Inferior parietal cortex (tissue), 1 donor: ENCODE measurements at regions not wholly inside any gene's neighbourhood (a gene's known extent, or its start where the extent isn't known, plus 50 kb on each side); places are given as distances from the start of the nearest gene placed in this dataset.
"Not testable (repeated sequence)": the region's sequence is repeated elsewhere in the genome, so short reads cannot be mapped to it uniquely, and the experiment has no call there.

Experiments used
- DNase-seq: peaks from one replicate; pipeline ENCODE4 v3.0.0-alpha.2; 2016; ENCODE audit errors: extremely low spot score

DNA sequence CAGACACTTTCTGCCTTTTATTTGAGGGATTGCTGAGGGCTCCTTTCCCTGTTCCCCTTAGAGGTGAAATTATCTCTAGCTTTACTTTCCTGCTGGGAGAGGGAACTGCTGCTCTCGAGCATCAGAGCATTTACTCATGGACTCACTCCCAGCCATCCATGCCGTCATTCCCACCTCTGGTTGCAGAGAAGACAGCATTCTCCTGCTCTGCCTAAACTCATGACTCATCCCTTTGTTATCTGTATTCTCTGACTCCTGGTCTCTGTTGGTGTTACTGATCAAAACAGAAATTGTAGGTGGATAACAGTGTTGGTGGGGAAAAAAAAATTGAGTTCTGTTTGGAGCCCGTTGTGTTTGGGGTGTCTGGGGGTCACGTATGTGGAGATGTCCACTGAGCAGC is 159.3 kb downstream of the TTC8 start:
- no peak for DNase-seq

- no peak for DNase-seq
Measured at GRCh38 chr14:88985654-88986053, 161.2 kb downstream of the TTC8 start.

GRCh38 chr14:88986146-88986841 is 161.8 kb downstream of the TTC8 start:
- DNase-seq = no peak

DNA sequence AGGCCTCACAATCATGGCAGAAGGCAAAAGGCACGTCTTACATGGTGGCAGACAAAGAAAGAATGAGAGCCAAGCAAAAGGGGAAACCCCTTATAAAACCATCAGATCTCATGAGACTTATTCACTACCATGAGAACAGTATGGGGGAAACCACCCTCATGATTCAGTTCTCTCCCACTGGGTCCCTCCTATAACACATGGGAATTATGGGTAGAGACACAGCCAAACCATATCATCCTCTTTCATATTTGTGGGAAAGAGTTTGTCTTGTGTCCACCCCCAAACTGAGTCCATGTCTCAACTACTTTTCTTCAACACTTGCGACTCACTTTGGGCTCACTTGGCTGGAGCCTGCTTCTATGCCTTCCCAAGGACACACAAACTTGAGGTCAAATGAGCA is 162.5 kb downstream of the TTC8 start:
- DNase-seq = not testable (repeated sequence)

- DNase-seq = no peak
Measured at GRCh38 chr14:88987516-88987915, 163.1 kb downstream of the TTC8 start.

DNA sequence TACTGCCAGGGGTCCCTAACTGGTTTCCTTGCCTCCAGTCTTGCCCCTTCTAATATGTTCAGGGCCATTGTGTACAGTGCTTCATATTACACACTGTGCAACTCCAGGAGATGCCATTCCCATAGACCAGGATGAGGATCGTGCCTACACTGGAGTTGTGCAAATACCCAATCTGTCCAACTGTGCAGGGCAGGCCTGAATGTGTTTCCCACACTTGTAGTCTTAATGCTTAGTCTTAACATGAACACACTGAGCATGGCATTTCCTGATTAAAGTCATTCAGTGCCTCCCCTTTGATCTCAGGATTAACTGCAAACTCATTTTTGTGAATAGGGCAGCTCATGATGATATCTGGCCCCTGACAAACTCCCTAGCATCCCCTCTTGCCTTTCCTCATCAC is 165.5 kb downstream of the TTC8 start:
- no peak for DNase-seq

- DNase-seq = no peak
Measured at GRCh38 chr14:88990856-88991255, 166.4 kb downstream of the TTC8 start.

DNA sequence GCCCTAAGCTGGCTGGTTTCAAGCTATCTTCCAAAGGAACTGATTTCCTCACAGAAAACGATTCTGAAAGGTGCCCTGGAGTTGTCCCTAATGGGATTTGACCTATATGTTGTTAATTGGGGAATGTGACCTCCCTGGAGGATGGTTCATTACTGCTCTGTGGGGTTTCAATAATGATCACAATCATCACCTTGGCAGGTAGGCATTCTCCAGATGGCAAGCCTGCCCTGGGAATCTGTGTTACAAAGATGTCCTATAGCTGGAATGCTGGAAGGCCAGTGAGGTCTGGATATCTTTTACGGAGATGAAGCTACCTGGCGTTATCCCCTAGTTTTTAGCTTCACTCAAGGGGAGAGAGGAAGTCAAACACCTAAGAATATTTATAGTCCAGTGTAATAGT is 167.6 kb downstream of the TTC8 start:
- DNase-seq = no peak

GRCh38 chr14:88993946-88994345 is 169.5 kb downstream of the TTC8 start:
- no peak for DNase-seq

DNA sequence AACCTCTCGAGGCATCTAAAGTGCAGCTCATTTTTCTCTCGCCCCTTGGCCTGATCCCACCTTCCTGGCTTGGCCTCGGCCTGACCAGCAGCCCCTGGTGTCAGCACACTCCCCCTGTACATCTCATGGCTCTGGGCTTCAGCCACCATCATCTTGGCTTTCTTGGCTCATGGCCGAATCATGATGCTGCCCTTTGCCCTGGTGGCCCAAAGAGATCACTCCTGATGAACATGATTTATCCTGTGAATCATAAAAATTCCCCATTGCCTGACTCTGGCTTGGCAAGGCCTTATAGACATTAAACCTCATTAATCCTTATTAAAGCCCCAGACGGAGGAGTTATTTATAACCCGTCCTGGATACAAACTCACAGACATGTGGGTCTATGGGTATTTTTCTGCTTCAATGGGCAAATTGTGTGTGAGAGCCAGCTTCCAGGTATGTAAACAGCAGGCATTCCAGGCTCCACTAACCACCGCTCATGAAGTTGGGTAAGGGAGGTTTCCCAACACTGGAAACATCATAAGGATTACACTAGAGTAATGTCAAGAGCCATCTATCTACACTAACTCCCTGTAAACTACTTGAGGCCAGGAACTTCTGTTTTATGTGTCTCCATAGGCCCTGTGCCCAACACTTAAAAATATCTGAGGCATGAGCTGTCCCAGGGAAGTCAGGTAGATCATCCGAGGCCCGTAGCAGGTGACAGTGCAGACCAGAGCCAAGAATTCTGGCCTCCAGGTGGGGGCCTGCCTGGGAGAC is 171.2 kb downstream of the TTC8 start:
- DNase-seq = no peak

DNA sequence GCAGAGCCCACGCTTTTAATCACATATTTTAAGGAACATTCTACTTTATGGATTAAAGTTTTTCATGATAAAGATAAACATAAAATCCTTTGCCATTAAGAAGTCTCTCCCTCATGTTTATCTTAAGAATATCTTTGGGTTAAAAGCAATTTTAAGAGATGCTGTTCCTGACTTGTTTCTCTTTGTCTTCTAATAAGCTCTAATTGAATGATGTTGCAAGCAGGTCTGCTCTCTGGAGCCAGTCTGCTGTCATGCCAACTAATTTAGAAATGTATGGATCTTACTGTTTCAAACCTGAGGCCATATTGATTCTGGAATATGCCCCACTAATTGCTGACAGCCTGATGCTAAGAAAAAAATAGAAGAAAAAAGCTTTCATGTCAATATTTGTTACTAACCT is 173.6 kb downstream of the TTC8 start:
- no peak for DNase-seq

DNA sequence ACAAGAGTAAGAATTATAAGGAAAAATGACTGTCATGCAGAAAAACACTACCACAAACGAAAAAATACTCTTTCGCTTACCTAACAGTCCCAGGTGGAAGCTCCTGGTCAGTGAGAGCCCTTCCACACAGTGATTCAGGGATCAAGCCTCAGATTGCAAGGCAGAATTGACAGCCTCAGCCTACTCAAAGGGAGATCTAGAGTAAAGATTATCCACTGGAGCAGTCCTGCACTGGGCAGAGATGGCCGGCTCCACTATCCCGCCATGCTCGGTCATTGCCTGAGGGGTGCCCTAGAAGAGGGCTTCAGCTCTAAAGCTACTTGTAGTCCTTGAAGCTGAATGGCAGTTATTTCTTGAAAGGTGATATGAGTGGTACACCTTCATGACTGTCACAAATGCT is 174.7 kb downstream of the TTC8 start:
- DNase-seq = no peak

GRCh38 chr14:89000007-89000942 is 175.8 kb downstream of the TTC8 start:
- no peak for DNase-seq

GRCh38 chr14:89004166-89004565 is 179.7 kb downstream of the TTC8 start:
- no peak for DNase-seq

GRCh38 chr14:89007906-89008305 is 183.5 kb downstream of the TTC8 start:
- DNase-seq = no peak

DNA sequence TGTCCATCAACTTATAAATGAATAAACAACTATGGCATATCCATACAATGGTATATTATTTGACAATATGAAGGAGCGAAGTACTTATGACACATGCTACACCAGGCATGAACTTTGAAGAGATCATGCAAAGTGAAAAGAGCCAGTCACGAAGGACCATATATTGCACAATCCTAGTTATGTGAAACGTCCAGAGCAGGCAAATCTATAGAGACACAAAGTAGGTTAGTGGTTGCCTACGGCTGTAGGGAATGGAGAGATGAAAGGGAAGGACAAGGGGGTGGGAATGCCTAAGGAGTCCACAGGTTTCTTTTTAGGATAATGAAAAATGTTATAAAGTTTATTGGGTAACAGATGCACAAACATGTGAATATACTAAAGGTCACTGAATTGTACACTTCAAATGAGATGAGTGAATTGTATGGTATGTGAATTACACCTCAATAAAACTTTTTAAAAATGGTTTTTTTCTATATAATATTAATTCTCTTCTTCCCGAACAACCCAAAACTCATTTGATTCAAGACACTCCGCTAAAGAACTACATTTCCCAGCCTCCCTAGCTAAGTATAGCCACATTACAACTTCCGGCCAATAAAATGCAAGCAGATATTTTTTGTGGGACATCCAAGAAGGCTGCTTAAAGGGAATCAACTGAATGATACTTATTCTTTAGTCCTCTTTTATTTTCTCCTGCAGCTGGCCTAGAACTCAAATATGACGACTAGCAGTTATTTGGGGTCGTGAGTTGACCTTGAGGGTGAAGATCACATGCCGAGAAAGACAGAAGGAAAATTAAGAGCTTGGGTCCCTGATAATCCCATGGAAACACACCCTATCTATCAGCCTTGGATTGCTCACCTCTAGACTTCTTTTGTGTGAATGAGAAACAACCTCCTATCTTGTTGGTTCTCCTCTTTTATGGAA is 187.2 kb downstream of the TTC8 start:
- DNase-seq = no peak

- DNase-seq = no peak
Measured at GRCh38 chr14:89012282-89013097, 188.0 kb downstream of the TTC8 start.

- no peak for DNase-seq
Measured at GRCh38 chr14:89013098-89013504, 188.7 kb downstream of the TTC8 start.

- DNase-seq = no peak
Measured at GRCh38 chr14:89013698-89014568, 189.5 kb downstream of the TTC8 start.

GRCh38 chr14:89014569-89014850 is 190.1 kb downstream of the TTC8 start:
- DNase-seq = no peak
